ENCODE measurements at regions not wholly inside any gene's neighbourhood (a gene's known extent, or its start where the extent isn't known, plus 50 kb on each side); places are given as distances from the start of the nearest gene placed in this dataset.

DNA sequence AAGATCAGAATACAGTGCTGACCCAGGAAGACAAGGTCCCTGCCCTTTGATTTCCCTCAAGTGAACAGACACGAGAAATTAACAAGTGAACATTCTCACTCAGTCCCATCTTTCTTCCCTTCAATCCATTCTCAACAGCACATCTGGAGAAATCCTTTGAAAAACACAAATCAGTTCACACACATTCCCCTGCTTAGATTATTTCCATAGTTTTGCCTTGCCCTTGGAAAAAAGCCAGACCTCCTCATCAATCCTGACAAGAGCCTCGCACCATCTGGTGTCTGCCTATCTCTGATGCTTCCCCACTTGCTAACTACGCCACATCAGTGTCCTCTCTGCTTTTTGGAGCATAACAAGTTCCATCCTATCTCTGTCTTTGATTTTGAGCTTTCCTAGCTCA, 94.4 kb upstream of the KIAA1217 start:
- ATAC-seq = no peak

DNA sequence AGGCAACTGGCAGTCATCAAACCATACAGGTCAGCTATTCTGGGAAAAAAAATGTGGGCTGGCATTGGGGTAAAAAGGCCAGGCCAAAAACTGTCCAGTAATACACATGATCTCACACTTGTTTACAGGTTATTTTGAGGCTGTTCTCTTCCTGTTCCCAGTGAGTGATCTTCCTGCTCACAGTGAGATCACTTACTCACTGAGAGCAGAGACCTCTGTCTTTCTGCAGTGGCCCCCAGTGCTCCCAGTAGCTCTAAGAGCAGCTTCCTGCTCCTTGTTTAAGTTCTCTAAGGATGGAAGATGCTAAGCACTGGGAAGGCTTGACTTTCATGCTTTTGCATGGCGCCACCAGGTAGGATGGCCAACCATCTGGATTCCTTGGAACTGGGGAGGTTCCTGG, 93.5 kb upstream of the KIAA1217 start:
- Histone ChIP-seq H3K9me3 (replicated peaks; ENCODE audit: control insufficient read depth, insufficient read depth, low read length) (no peaks in the 10 kb centered on the region), H3K27me3 (replicated peaks in 1 of 2; ENCODE audit: control insufficient read depth in 2 of 2, insufficient read depth in 2 of 2, low read length in 1 of 2) (no peaks in the 10 kb centered on the region), H2AFZ (ENCODE audit: control insufficient read depth, low read depth, low read length) (no peak overlapping the region), H3K27ac (ENCODE audit: control insufficient read depth, insufficient read depth) (no peak overlapping the region), H3K9ac (ENCODE audit: control insufficient read depth, insufficient read depth, low read length) (no peak overlapping the region), H3K4me1 (ENCODE audit: control insufficient read depth, insufficient read depth, low read length) (no peaks in the 10 kb centered on the region), H4K20me1 (ENCODE audit: control insufficient read depth, insufficient read depth) (no peaks in the 10 kb centered on the region), H3K4me2 (ENCODE audit: control insufficient read depth, insufficient read depth) (no peak overlapping the region), H3K79me2 (ENCODE audit: control insufficient read depth, insufficient read depth, low read length) (no peaks in the 10 kb centered on the region), H3K4me3 (no peak overlapping the region), H3K36me3 (ENCODE audit: control insufficient read depth in 2 of 2, insufficient read depth in 2 of 2, low read length in 1 of 2) (no peaks in the 10 kb centered on the region)
- FAIRE-seq = no peak
- CTCF ChIA-PET = interaction anchor here (0.7 kb wide), 1 partner anchor 961 kb away, joined by 3 read pairs; no protein-coding TSS in a partner anchor
- TF ChIP-seq HDAC6 (IDR thresholded peaks at IDR 0.05; ENCODE audit: unreplicated experiment) = no peak
- no peak for TF ChIP-seq JUNB (IDR thresholded peaks at IDR 0.05)
- no peak for TF ChIP-seq SIN3A (IDR thresholded peaks at IDR 0.05; ENCODE audit: low read depth, low read length)
- no peak for TF ChIP-seq MTA3 (IDR thresholded peaks at IDR 0.05; ENCODE audit: borderline replicate concordance, low read length)
- no peak for TF ChIP-seq ESRRA (IDR thresholded peaks at IDR 0.05; ENCODE audit: low read length)
- TF ChIP-seq MTA2 (IDR thresholded peaks at IDR 0.05; ENCODE audit: low read depth) = no peak
- no peak for TF ChIP-seq FOXK2 (IDR thresholded peaks at IDR 0.05)
- TF ChIP-seq EGR1 (IDR thresholded peaks at IDR 0.05; ENCODE audit: borderline replicate concordance in 1 of 2, low read depth in 2 of 2, low read length in 2 of 2) = no peak
- TF ChIP-seq WRNIP1 (IDR thresholded peaks at IDR 0.05; ENCODE audit: borderline replicate concordance, low read depth, low read length) = no peak
- TF ChIP-seq, protein P1, sequence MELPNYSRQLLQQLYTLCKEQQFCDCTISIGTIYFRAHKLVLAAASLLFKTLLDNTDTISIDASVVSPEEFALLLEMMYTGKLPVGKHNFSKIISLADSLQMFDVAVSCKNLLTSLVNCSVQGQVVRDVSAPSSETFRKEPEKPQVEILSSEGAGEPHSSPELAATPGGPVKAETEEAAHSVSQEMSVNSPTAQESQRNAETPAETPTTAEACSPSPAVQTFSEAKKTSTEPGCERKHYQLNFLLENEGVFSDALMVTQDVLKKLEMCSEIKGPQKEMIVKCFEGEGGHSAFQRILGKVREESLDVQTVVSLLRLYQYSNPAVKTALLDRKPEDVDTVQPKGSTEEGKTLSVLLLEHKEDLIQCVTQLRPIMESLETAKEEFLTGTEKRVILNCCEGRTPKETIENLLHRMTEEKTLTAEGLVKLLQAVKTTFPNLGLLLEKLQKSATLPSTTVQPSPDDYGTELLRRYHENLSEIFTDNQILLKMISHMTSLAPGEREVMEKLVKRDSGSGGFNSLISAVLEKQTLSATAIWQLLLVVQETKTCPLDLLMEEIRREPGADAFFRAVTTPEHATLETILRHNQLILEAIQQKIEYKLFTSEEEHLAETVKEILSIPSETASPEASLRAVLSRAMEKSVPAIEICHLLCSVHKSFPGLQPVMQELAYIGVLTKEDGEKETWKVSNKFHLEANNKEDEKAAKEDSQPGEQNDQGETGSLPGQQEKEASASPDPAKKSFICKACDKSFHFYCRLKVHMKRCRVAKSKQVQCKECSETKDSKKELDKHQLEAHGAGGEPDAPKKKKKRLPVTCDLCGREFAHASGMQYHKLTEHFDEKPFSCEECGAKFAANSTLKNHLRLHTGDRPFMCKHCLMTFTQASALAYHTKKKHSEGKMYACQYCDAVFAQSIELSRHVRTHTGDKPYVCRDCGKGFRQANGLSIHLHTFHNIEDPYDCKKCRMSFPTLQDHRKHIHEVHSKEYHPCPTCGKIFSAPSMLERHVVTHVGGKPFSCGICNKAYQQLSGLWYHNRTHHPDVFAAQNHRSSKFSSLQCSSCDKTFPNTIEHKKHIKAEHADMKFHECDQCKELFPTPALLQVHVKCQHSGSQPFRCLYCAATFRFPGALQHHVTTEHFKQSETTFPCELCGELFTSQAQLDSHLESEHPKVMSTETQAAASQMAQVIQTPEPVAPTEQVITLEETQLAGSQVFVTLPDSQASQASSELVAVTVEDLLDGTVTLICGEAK (IDR thresholded peaks at IDR 0.05; ENCODE audit: borderline replicate concordance) = no peak
- no peak for TF ChIP-seq PML (IDR thresholded peaks at IDR 0.05; ENCODE audit: low read length)
- RAD21 ChIA-PET (ENCODE audit: unreplicated experiment) = no interaction called here
- intact Hi-C loops (cut with micrococcal nuclease; ENCODE audit: unreplicated experiment) (no loop called here), in situ Hi-C loops (cut with MboI) (no loop called here)
- SMC1A ChIA-PET (ENCODE audit: uncharacterized antibody, unreplicated experiment) = interaction anchor here (0.8 to 1.2 kb wide), 2 partner anchors 10 to 15 kb away, joined by 3 read pairs; no protein-coding TSS in a partner anchor
- no peak for DNase-seq (ENCODE audit: low read depth, low spot score)
- BruUV-seq (replicated peaks) = no TSS peak
- ATAC-seq = no peak
- 0% methylated on average over 1 of the region's 1 CpG for WGBS (ENCODE audit: insufficient coverage, insufficient replicate concordance, low lambda C conversion rate, missing lambda C conversion rate)
- POLR2A ChIA-PET = no interaction called here

More for the DNA sequence above, 94.4 kb upstream of the KIAA1217 start:
- ChIA-PET SMC1A (ENCODE audit: uncharacterized antibody, unreplicated experiment) (interaction anchor here (0.5 to 0.8 kb wide), 3 partner anchors 16 to 140 kb away, joined by 3 read pairs; no protein-coding TSS in a partner anchor), POLR2A (interaction anchor here (0.6 kb wide), 1 partner anchor 1038 kb away, joined by 4 read pairs; no protein-coding TSS in a partner anchor), CTCF (interaction anchor here (0.7 kb wide), 1 partner anchor 16 kb away, joined by 3 read pairs; no protein-coding TSS in a partner anchor), RAD21 (ENCODE audit: unreplicated experiment) (no interaction called here)
- no peaks in the 10 kb centered on the region for H3K79me2 ChIP-seq (ENCODE audit: control insufficient read depth, insufficient read depth, low read length)
- no peak for FAIRE-seq
- H4K20me1 ChIP-seq (ENCODE audit: control insufficient read depth, insufficient read depth) = no peaks in the 10 kb centered on the region
- 12% methylated on average over 3 of the region's 3 CpGs for WGBS (ENCODE audit: insufficient coverage, insufficient replicate concordance, low lambda C conversion rate, missing lambda C conversion rate)
- no peaks in the 10 kb centered on the region for H3K36me3 ChIP-seq (ENCODE audit: control insufficient read depth in 2 of 2, insufficient read depth in 2 of 2, low read length in 1 of 2)
- no peak overlapping the region for H3K4me2 ChIP-seq (ENCODE audit: control insufficient read depth, insufficient read depth)
- intact Hi-C loops (cut with micrococcal nuclease; ENCODE audit: unreplicated experiment) = no loop called here
- no peak overlapping the region for H3K9ac ChIP-seq (ENCODE audit: control insufficient read depth, insufficient read depth, low read length)
- no peak overlapping the region for H3K27ac ChIP-seq (ENCODE audit: control insufficient read depth, insufficient read depth)
- no peak for TF ChIP-seq RAD21 (IDR thresholded peaks at IDR 0.05; ENCODE audit: insufficient read depth, low read depth, low read length)
- TF ChIP-seq SPI1 (IDR thresholded peaks at IDR 0.05; ENCODE audit: borderline replicate concordance, insufficient read depth, low read depth, low read length) = no peak
- no peaks in the 10 kb centered on the region for H3K4me1 ChIP-seq (ENCODE audit: control insufficient read depth, insufficient read depth, low read length)
- no peaks in the 10 kb centered on the region for H3K27me3 ChIP-seq (replicated peaks in 1 of 2; ENCODE audit: control insufficient read depth in 2 of 2, insufficient read depth in 2 of 2, low read length in 1 of 2)
- no TSS peak for BruUV-seq (replicated peaks)
- H3K4me3 ChIP-seq = no peak overlapping the region
- no peaks in the 10 kb centered on the region for H3K9me3 ChIP-seq (replicated peaks; ENCODE audit: control insufficient read depth, insufficient read depth, low read length)
- in situ Hi-C loops (cut with MboI) = no loop called here
- DNase-seq (ENCODE audit: low read depth, low spot score) = no peak
- no peak overlapping the region for H2AFZ ChIP-seq (ENCODE audit: control insufficient read depth, low read depth, low read length)

Measured in GM12878 (cell line).